GM12878 (cell line): ENCODE measurements at regions not wholly inside any gene's neighbourhood (a gene's known extent, or its start where the extent isn't known, plus 50 kb on each side); places are given as distances from the start of the nearest gene placed in this dataset.

Experiments used
- ATAC-seq: fragments of 200-7000 bp; cut with Tn5 transposase; 3 replicates; pipeline ENCODE4 v1.9.1; 2020; ENCODE audit warnings: mild to moderate bottlenecking, moderate library complexity
- BruUV-seq: library from RNA; stranded (reverse); fragments of 400-500 nt; replicated peaks from 2 replicates; lab custom pipeline; 2021; lab: Mats Ljungman, UMichigan
- CTCF ChIA-PET: fragments of 300-600 bp; sonication (Branson Sonifier 250); formaldehyde crosslinking; extraction: SDS; loops from one replicate; lab custom pipeline; 2021; ENCODE audit warnings: inconsistent platforms; lab: Yijun Ruan, JAX
- POLR2A ChIA-PET: fragments of 350-600 bp; formaldehyde crosslinking; extraction: SDS; loops from one replicate; lab custom pipeline; 2021; ENCODE audit warnings: inconsistent platforms; lab: Charles Lee
- RAD21 ChIA-PET: fragments of 300-600 bp; sonication (Branson Sonifier 250); formaldehyde crosslinking; loops from one replicate; lab custom pipeline; 2023; ENCODE audit warnings: antibody characterized with exemption; ENCODE audit not compliant: unreplicated experiment; lab: Charles Lee
- SMC1A ChIA-PET: fragments of 300-600 bp; sonication (Branson Sonifier 250); formaldehyde crosslinking; loops from one replicate; lab custom pipeline; 2023; ENCODE audit not compliant: unreplicated experiment, uncharacterized antibody; lab: Charles Lee
- DNase-seq: peaks from one replicate; pipeline ENCODE4 v3.0.0-alpha.2; 2011; ENCODE audit warnings: low read depth, low spot score
- FAIRE-seq: peaks from 3 replicates; lab custom pipeline; 2011; peaks lifted over from hg19 to GRCh38; lab: Jason Lieb, UNC
- H2AFZ ChIP-seq: 2 replicates; pipeline ENCODE4 v1.6.0; 2011; ENCODE audit warnings: low read depth, low read length, control low read depth; ENCODE audit not compliant: control insufficient read depth
- H3K27ac ChIP-seq: 2 replicates; pipeline ENCODE4 v1.5.1; 2011; ENCODE audit warnings: control low read depth; ENCODE audit not compliant: control insufficient read depth, insufficient read depth
- H3K27me3 ChIP-seq, 2 experiments: replicated peaks in 1 of 2; 2 replicates each; pipeline versions ENCODE4 v1.6.0 to v1.6.1; 2011; ENCODE audit warnings: low read length in 1 of 2; ENCODE audit not compliant: control insufficient read depth in 2 of 2, insufficient read depth in 2 of 2
- H3K36me3 ChIP-seq, 2 experiments: 2 replicates each; pipeline ENCODE4 v1.5.1; 2011; ENCODE audit warnings: low read length in 1 of 2; ENCODE audit not compliant: control insufficient read depth in 2 of 2, insufficient read depth in 2 of 2
- H3K4me1 ChIP-seq: 2 replicates; pipeline ENCODE4 v1.6.1; 2011; ENCODE audit warnings: mild to moderate bottlenecking, low read length, moderate library complexity, mixed read lengths; ENCODE audit not compliant: control insufficient read depth, insufficient read depth
- H3K4me2 ChIP-seq: 2 replicates; pipeline ENCODE4 v1.6.0; 2011; ENCODE audit warnings: control low read depth; ENCODE audit not compliant: control insufficient read depth, insufficient read depth
- H3K4me3 ChIP-seq: fragments of 200-600 bp; sonication (generic); 2 replicates; pipeline ENCODE4 v1.5.1; 2016
- H3K79me2 ChIP-seq: 2 replicates; pipeline ENCODE4 v1.6.0; 2011; ENCODE audit warnings: low read length; ENCODE audit not compliant: control insufficient read depth, insufficient read depth
- H3K9ac ChIP-seq: 2 replicates; pipeline ENCODE4 v1.8.0; 2011; ENCODE audit warnings: low read length, control low read depth, mixed read lengths; ENCODE audit not compliant: control insufficient read depth, insufficient read depth
- H3K9me3 ChIP-seq: replicated peaks from 3 replicates; pipeline ENCODE4 v1.5.1; 2011; ENCODE audit warnings: mild to moderate bottlenecking, low read length; ENCODE audit not compliant: control insufficient read depth, insufficient read depth
- H4K20me1 ChIP-seq: 2 replicates; pipeline ENCODE4 v1.6.0; 2011; ENCODE audit not compliant: control insufficient read depth, insufficient read depth
- ATF3 ChIP-seq: IDR thresholded peaks from 2 replicates; pipeline ENCODE4 v1.6.1; 2011; ENCODE audit warnings: low read depth, mild to moderate bottlenecking, low read length, moderate library complexity, borderline replicate concordance; ENCODE audit errors: extremely low read depth
- CREM ChIP-seq: IDR thresholded peaks from 2 replicates; pipeline ENCODE4 v1.6.1; 2014; ENCODE audit warnings: antibody characterized with exemption, low read depth
- NFYB ChIP-seq: IDR thresholded peaks from 2 replicates; pipeline ENCODE4 v1.6.1; 2011; ENCODE audit warnings: low read depth, mild to moderate bottlenecking, low read length, improper control_type of control experiment, moderate library complexity; ENCODE audit not compliant: insufficient read depth
- PBX3 ChIP-seq: IDR thresholded peaks from 2 replicates; pipeline ENCODE4 v1.6.1; 2011; ENCODE audit warnings: mild to moderate bottlenecking, low read depth, low read length, moderate library complexity; ENCODE audit not compliant: insufficient replicate concordance
- POLR2A ChIP-seq: IDR thresholded peaks from 2 replicates; pipeline ENCODE4 v1.6.1; 2011; ENCODE audit warnings: low read depth, mild to moderate bottlenecking, low read length
- ZBTB33 ChIP-seq: fragments of 450-650 bp; IDR thresholded peaks from 2 replicates; pipeline ENCODE4 v1.6.1; 2017; ENCODE audit warnings: mild to moderate bottlenecking
- WGBS: methylation state at CpG from one replicate; pipeline ENCODE4 v1.1.6; 2016; ENCODE audit warnings: low lambda C conversion rate; ENCODE audit not compliant: insufficient replicate concordance, insufficient coverage; ENCODE audit errors: missing lambda C conversion rate; 5-methylcytosine and 5-hydroxymethylcytosine counted together
- in situ Hi-C: fragments of 300-500 bp; cut with MboI; formaldehyde crosslinking; loops from 9 replicates; pipeline ENCODE4 v1.14.3; 2018; ENCODE audit warnings: mixed read lengths
- intact Hi-C: fragments of 100-400 bp; cut with micrococcal nuclease; formaldehyde crosslinking; loops from one replicate; pipeline ENCODE4 v1.14.2; 2022; ENCODE audit not compliant: unreplicated experiment

- H3K4me2 ChIP-seq, result no peak overlapping the region
- H3K27ac ChIP-seq, result no peak overlapping the region
- H2AFZ ChIP-seq, result no peak overlapping the region
- RAD21 ChIA-PET, result no interaction called here
- no peak overlapping the region for H3K4me3 ChIP-seq
- intact Hi-C loops (no loop called here), in situ Hi-C loops (no loop called here)
- POLR2A ChIA-PET, result no interaction called here
- 33% methylated on average over 7 of the region's 7 CpGs for WGBS
- no peaks in the 10 kb centered on the region for H4K20me1 ChIP-seq
- SMC1A ChIA-PET, result interaction anchor here (1.3 to 1.9 kb wide), 2 partner anchors 36 to 116 kb away, joined by 4 to 7 read pairs; no protein-coding TSS in a partner anchor
- CTCF ChIA-PET, result no interaction called here
- H3K9ac ChIP-seq, result no peak overlapping the region
- DNase-seq, result no peak
- no peaks in the 10 kb centered on the region for H3K4me1 ChIP-seq
- ATAC-seq, result no peak
- no peaks in the 10 kb centered on the region for H3K27me3 ChIP-seq
- no peaks in the 10 kb centered on the region for H3K79me2 ChIP-seq
- H3K36me3 ChIP-seq, result no peaks in the 10 kb centered on the region
- TF ChIP-seq ZBTB33 (no peak), CREM (no peak), NFYB (no peak), ATF3 (no peak), PBX3 (no peak), POLR2A (no peak)
- TF ChIP-seq, all 136 proteins: peak for 0
- no peaks in the 10 kb centered on the region for H3K9me3 ChIP-seq
- no TSS peak for BruUV-seq
- no peak for FAIRE-seq
These were observed 813.4 kb downstream of the C6orf118 start for GRCh38 chr6:164495882-164496495.
